Choroid plexus epithelial cell (primary cell): ENCODE measurements at regions not wholly inside any gene's neighbourhood (a gene's known extent, or its start where the extent isn't known, plus 50 kb on each side); places are given as distances from the start of the nearest gene placed in this dataset.

ENCODE experiments used
- DNase-seq: peaks from one replicate; pipeline ENCODE4 v3.0.0-alpha.2; 2010; ENCODE audit warnings: low read depth
- H3K4me3 ChIP-seq: 2 replicates; pipeline ENCODE4 v1.5.1; 2011; ENCODE audit warnings: low read depth, mild to moderate bottlenecking, control low read depth, low read length, moderate library complexity
- TF ChIP-seq, protein P1 (sequence below): conservative IDR thresholded peaks from 2 replicates; pipeline ENCODE4 v1.5.1; 2011; ENCODE audit warnings: low read depth, mild to moderate bottlenecking, control low read depth, inconsistent platforms, low read length, moderate library complexity

DNA sequence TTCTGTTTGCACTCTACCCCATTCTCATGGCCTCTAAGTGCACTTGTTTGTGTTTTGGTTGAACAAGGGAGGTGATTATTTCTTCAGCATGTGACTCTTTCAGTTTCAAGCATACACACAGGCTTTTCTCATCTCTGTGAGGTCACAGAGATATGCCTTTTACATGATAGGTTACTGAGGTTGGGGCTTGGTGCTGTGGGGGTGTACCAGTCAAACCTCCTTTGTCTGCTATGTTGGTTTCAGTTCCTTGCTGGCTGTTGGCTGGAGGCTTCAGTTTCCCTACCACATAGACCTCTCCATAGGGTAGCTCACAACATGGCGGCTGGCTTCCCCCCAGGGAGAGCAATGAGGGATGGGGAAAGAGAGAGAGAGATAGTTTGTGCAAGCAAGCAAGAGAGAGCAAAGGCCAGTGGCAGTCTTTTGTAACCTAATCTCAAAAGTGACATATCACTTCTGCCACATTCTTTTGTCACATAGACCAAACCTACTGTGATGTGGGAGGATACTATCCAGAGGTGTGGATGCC lies 96.7 kb upstream of the SEMA6A start:
- no peak overlapping the region for H3K4me3 ChIP-seq
- no peak for DNase-seq
- TF ChIP-seq, protein P1, sequence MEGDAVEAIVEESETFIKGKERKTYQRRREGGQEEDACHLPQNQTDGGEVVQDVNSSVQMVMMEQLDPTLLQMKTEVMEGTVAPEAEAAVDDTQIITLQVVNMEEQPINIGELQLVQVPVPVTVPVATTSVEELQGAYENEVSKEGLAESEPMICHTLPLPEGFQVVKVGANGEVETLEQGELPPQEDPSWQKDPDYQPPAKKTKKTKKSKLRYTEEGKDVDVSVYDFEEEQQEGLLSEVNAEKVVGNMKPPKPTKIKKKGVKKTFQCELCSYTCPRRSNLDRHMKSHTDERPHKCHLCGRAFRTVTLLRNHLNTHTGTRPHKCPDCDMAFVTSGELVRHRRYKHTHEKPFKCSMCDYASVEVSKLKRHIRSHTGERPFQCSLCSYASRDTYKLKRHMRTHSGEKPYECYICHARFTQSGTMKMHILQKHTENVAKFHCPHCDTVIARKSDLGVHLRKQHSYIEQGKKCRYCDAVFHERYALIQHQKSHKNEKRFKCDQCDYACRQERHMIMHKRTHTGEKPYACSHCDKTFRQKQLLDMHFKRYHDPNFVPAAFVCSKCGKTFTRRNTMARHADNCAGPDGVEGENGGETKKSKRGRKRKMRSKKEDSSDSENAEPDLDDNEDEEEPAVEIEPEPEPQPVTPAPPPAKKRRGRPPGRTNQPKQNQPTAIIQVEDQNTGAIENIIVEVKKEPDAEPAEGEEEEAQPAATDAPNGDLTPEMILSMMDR: no peak

DNA sequence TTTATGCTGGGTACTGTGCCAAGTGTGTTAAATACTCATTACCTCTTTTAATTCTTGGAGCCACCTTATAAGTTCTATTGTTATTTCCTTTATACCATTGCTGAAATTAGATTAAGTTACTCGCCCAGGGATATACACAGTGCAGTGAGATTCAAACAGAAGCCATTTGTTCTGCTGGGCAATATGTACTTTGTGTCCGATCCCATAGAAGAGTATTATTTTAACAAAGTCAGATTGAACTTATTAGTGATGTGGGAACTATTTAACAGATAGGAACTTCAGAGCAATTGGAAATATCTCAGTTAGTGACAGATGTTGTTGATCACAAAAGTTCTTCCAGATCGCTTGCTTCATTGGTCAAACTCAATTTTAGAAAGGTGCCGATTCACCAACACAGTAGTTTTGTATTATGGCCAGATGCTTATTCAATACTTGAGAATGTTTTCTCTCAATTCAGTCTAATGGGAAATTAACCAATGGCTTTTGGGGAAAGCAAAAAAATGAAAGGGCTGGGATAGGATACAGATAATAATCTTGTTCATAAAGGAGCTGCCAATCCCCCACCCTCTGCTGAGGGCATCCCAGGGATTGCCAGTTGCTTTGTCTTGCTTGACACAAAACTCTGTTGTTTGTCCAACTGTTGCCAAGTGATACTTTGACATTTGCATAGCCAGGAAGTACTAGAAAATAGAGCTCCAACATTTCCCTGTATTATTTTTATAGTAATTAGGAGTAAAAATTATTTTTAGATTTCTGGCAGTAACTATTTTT lies 94.8 kb upstream of the SEMA6A start:
- DNase-seq: no peak
- TF ChIP-seq, protein P1: no peak
- no peak overlapping the region for H3K4me3 ChIP-seq

DNA sequence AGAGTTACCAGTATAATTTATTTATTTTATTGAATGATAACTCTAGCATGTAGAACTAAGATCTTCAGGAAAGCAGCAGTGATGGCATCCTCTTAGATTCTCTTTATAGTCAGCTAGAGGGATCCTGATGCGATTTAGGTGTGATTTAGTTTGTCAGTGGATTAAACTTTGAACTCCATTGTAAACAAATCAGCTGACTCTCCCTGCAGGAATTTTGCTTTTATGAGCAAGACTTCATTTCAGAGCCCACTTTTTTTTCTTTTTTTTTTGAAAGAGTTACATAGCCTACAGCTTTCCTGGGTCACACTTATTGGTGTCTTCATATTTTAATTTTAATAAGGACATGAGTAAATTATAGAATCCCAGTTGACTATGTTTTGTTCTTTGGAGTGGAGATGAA lies 93.8 kb upstream of the SEMA6A start:
- no peak overlapping the region for H3K4me3 ChIP-seq
- no peak for DNase-seq
- TF ChIP-seq, protein P1: no peak

DNA sequence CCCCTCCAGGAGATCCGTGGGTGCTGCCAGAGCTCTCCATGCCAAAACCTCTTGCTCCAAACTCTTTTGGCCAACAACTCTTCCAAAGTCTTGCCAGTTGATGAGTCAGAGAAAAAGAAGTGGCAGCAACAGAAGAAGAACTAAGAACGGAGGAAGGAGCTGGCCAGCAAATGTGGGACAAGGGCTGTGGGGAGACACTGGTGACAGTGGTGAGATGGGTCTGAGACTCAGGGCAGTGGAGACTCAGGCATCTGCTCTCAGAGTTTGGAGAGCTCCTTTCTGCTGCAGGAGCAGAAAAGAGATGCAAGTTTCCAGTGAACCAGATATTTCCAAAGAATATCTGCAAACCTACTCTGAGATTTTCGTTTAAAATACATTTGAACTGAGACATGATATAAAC lies 92.3 kb upstream of the SEMA6A start:
- no peak for DNase-seq
- no peak overlapping the region for H3K4me3 ChIP-seq
- TF ChIP-seq, protein P1: no peak

DNA sequence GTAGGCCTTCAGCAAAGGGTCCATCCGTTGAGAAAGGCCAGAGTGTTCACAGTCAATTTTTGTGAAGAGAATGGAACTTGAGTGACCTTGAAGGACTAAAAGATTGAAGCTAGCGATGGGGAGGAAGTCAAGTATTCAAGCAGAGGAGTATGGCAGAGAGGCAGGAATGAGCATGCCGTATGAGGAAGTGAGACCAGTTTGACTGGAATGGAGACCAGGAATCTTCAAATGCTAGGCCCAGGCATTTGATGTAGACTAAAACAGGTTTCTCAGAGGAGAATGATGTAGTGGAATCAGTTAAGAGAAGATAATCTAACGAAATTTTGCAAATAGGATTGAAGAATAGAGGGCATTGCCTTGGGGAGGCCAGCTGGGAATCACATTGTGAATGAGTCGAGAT lies 90.4 kb upstream of the SEMA6A start:
- H3K4me3 ChIP-seq: no peak overlapping the region
- no peak for DNase-seq
- TF ChIP-seq, protein P1: no peak

DNA sequence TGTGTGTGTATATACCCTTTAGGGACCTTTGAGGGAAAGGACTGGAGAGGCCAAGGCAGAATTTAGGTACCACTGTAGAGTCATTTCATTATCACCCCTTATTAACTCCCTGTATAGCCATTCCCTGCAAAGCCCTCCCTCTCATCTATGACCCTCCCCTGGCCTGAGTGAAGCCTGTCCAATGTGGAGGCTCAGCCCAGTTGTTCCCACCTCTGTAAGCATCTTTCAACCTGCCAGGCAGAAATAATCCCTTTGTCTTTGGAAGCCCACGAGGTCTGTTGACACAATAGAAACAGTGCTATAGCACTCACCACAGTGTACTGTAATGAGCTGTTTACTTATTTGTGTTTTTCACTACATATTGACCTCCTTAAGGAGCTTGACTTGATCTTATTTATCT lies 88.5 kb upstream of the SEMA6A start:
- no peak overlapping the region for H3K4me3 ChIP-seq
- TF ChIP-seq, protein P1: no peak
- DNase-seq: no peak

DNA sequence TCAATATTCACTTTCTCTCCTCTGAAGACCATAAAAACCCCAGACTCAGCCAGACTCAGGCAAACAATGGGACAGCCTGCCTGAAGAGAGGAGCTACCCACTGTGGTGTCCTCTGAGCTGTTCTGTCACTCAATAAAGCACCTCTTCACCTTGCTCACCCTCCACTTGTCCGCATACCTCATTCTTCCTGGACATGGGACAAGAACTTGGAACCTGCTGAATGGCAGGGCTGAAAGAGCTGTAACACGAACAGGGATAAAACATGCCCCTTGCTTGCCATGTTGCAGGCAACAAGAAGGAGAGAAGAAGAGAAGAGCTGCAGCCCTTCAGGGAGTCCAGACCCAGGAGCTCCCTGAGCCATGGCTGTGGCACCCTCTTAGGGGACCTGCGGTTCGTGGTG lies 86.8 kb upstream of the SEMA6A start:
- TF ChIP-seq, protein P1: no peak
- no peak overlapping the region for H3K4me3 ChIP-seq
- DNase-seq: no peak
